ENCODE measurements at regions not wholly inside any gene's neighbourhood (a gene's known extent, or its start where the extent isn't known, plus 50 kb on each side); places are given as distances from the start of the nearest gene placed in this dataset.
A peak's percentile ranks its signal among the peaks of the same experiment; 100 is the strongest.
"Not testable (repeated sequence)": the region's sequence is repeated elsewhere in the genome, so short reads cannot be mapped to it uniquely, and the experiment has no call there.

DNA sequence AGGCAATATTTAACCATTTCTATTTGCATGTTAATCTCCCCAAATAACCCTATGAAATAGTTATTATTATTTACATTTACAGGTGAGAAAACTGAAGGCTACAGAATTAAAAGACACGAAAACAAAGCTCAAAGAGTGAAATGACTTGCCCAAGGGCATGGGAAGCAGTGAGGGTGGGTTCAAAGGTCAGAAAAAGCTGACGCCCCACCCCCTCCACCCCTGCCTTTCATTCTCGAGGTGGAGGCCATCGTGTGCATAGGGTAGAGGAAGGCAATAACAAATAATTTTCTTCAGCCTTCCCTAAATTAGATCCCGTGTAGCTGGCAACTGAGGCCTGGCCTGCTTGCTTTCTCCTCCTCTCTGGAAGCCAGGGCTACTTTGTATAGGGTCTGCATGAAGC is 56.1 kb upstream of the RBFOX2 start:
- Histone ChIP-seq H3K27ac (no peak overlapping the region), H3K4me3 (no peak overlapping the region), H3K4me1 (no peaks in the 10 kb centered on the region), H3K9me3 (no peaks in the 10 kb centered on the region), H3K27me3 (no peaks in the 10 kb centered on the region), H3K36me3 (no peaks in the 10 kb centered on the region)
- no peak for DNase-seq
- no peak for TF ChIP-seq POLR2A (IDR thresholded peaks at IDR 0.05)
- TF ChIP-seq, protein P1, sequence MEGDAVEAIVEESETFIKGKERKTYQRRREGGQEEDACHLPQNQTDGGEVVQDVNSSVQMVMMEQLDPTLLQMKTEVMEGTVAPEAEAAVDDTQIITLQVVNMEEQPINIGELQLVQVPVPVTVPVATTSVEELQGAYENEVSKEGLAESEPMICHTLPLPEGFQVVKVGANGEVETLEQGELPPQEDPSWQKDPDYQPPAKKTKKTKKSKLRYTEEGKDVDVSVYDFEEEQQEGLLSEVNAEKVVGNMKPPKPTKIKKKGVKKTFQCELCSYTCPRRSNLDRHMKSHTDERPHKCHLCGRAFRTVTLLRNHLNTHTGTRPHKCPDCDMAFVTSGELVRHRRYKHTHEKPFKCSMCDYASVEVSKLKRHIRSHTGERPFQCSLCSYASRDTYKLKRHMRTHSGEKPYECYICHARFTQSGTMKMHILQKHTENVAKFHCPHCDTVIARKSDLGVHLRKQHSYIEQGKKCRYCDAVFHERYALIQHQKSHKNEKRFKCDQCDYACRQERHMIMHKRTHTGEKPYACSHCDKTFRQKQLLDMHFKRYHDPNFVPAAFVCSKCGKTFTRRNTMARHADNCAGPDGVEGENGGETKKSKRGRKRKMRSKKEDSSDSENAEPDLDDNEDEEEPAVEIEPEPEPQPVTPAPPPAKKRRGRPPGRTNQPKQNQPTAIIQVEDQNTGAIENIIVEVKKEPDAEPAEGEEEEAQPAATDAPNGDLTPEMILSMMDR (IDR thresholded peaks at IDR 0.05), result no peak
- intact Hi-C loops (cut with DNase I; ENCODE audit: low total_unique reads), result no loop called here

DNA sequence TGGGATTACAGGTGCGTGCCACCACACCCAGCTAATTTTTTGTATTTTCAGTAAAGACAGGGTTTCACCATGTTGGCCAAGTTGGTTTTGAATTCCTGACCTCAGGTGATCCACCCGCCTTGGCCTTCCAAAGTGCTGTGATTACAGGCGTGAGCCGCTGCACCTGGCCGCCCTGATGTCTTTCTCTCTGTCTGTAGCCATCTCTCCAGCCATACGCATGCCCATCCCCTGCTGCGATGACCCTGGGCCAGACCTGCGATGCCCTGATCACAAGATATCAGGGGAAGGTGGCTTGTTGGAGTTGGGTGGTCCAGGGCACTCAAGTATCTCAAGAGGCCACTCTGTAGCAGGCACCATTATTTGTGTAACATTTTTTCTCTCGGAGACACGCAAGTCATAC is 54.4 kb upstream of the RBFOX2 start:
- DNase-seq, result no peak
- TF ChIP-seq, protein P1 (IDR thresholded peaks at IDR 0.05), result no peak
- TF ChIP-seq POLR2A (IDR thresholded peaks at IDR 0.05), result no peak
- H3K9me3 ChIP-seq, result no peaks in the 10 kb centered on the region
- intact Hi-C loops (cut with DNase I; ENCODE audit: low total_unique reads), result no loop called here
- H3K27me3 ChIP-seq, result no peaks in the 10 kb centered on the region
- H3K4me1 ChIP-seq, result no peaks in the 10 kb centered on the region
- no peaks in the 10 kb centered on the region for H3K36me3 ChIP-seq
- H3K4me3 ChIP-seq, result no peak overlapping the region
- H3K27ac ChIP-seq, result no peak overlapping the region

DNA sequence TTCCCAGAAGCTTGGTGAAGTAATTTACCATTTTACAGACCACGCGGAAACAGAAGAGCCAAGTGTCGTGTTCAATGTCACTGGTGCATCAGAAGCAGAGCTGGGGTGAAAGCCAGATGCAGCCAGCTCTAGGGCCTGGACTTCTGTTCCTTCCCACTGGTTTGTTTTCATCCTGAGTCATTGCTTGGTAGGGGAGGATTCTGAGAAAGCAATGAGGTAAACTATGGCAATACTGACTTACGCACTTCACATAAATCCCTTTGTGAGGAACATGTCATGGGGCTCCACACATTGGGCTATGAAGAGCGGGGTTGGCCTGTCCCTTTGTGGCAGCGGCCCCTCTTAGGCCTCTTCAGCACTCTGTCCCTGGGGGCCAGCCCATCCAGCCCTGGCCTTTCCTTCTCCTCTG is 52.4 kb upstream of the RBFOX2 start:
- no peak for TF ChIP-seq POLR2A (IDR thresholded peaks at IDR 0.05)
- TF ChIP-seq, protein P1 (IDR thresholded peaks at IDR 0.05), result no peak
- DNase-seq, result peak in 1 of 2 donors; percentile 66
- H3K4me3 ChIP-seq, result no peak overlapping the region
- no peaks in the 10 kb centered on the region for H3K36me3 ChIP-seq
- H3K4me1 ChIP-seq, result peaks cover 0 to 4% of the 10 kb centered on the region in 2 donors
- H3K9me3 ChIP-seq, result no peaks in the 10 kb centered on the region
- intact Hi-C loops (cut with DNase I; ENCODE audit: low total_unique reads), result no loop called here
- peak overlapping the region; percentile 20 to 66 for H3K27ac ChIP-seq
- H3K27me3 ChIP-seq, result no peaks in the 10 kb centered on the region

DNA sequence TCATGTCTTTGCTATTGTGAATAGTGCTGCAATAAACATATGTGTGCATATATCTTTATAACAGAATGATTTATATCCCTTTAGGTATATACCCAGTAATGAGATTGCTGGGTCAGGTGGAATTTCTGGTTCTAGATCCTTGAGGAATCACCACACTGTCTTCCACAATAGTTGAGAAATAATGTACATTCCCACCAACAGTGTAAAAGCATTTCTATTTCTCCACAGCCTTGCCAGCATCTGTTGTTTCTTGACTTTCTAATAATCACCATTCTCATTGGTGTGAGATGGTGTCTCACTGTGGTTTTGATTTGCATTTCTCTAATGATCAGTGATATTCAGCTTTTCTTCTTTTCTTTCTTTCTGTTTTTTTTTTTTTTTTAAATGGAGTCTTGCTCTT is 51.7 kb upstream of the RBFOX2 start:
- DNase-seq; H3K4me3 ChIP-seq; H3K27me3 ChIP-seq; H3K4me1 ChIP-seq; H3K36me3 ChIP-seq; H3K9me3 ChIP-seq; intact Hi-C loops (cut with DNase I; ENCODE audit: low total_unique reads); H3K27ac ChIP-seq: not testable (repeated sequence)

DNA sequence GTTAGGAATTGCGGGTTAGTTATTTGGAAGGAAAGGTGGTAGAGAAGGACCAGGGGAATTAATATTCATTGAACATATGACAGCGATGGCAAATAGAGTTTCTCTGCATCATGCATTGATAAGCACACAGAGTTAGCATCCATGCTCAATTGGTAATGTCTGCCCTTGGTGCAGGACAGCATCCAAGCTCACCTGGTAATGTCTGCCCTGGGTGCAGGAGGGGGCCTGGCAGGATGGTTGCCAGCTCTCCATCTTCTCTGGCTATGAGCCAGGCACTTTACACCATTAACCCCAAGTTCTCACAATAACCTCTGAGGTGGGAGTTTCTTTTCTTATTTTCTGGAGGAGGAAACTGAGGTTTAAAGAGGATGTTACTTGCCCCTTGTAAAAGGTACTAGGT is 50.4 kb upstream of the RBFOX2 start:
- no peak overlapping the region for H3K4me3 ChIP-seq
- no peaks in the 10 kb centered on the region for H3K9me3 ChIP-seq
- no peak for DNase-seq
- no peaks in the 10 kb centered on the region for H3K27me3 ChIP-seq
- H3K27ac ChIP-seq, result no peak overlapping the region
- H3K4me1 ChIP-seq, result peaks cover 0 to 4% of the 10 kb centered on the region in 2 donors
- intact Hi-C loops (cut with DNase I; ENCODE audit: low total_unique reads), result no loop called here
- H3K36me3 ChIP-seq, result no peaks in the 10 kb centered on the region
- TF ChIP-seq POLR2A (IDR thresholded peaks at IDR 0.05), result no peak
- TF ChIP-seq, protein P1 (IDR thresholded peaks at IDR 0.05), result no peak
